Parathyroid adenoma (tissue), 2 donors: ENCODE measurements at regions not wholly inside any gene's neighbourhood (a gene's known extent, or its start where the extent isn't known, plus 50 kb on each side); places are given as distances from the start of the nearest gene placed in this dataset.

Experiments used
- H2AFZ ChIP-seq: fragments of 300-600 bp; sonication (generic); one replicate; pipeline ENCODE4 v1.7.0; 2017; ENCODE audit warnings: antibody characterized with exemption, mild to moderate bottlenecking
- H3K27ac ChIP-seq: fragments of 300-600 bp; sonication (generic); one replicate; pipeline ENCODE4 v1.7.0; 2017
- H3K27me3 ChIP-seq: fragments of 300-600 bp; sonication (generic); one replicate; pipeline ENCODE4 v1.7.0; 2017; ENCODE audit warnings: low read length; ENCODE audit not compliant: control insufficient read depth, insufficient read depth
- H3K36me3 ChIP-seq: fragments of 300-600 bp; sonication (generic); one replicate; pipeline ENCODE4 v1.7.0; 2017; ENCODE audit warnings: low read length; ENCODE audit not compliant: control insufficient read depth, insufficient read depth
- H3K4me1 ChIP-seq: fragments of 300-600 bp; sonication (generic); one replicate; pipeline ENCODE4 v1.7.0; 2017; ENCODE audit warnings: control low read depth
- H3K4me2 ChIP-seq: fragments of 300-600 bp; sonication (generic); one replicate; pipeline ENCODE4 v1.7.0; 2017; ENCODE audit warnings: low read length
- H3K4me3 ChIP-seq: fragments of 300-600 bp; sonication (generic); one replicate; pipeline ENCODE4 v1.7.0; 2017; ENCODE audit warnings: low read depth, low read length
- H3K79me2 ChIP-seq: fragments of 300-600 bp; sonication (generic); one replicate; pipeline ENCODE4 v1.7.0; 2017; ENCODE audit warnings: control low read depth
- H3K9ac ChIP-seq: fragments of 300-600 bp; sonication (generic); one replicate; pipeline ENCODE4 v1.7.0; 2017; ENCODE audit warnings: mild to moderate bottlenecking
- H3K9me3 ChIP-seq: fragments of 300-600 bp; sonication (generic); one replicate; pipeline ENCODE4 v1.7.0; 2017; ENCODE audit warnings: low read length; ENCODE audit not compliant: control insufficient read depth
- TF ChIP-seq, protein P1 (sequence below): fragments of 300-600 bp; sonication (generic); IDR thresholded peaks from one replicate; pipeline ENCODE4 v1.7.0; 2017; ENCODE audit warnings: antibody characterized with exemption, mild to moderate bottlenecking
- donor health status: primary hyperparathyroidism.

- no peak overlapping the region for H2AFZ ChIP-seq
- H3K9ac ChIP-seq = no peak overlapping the region
- no peaks in the 10 kb centered on the region for H3K79me2 ChIP-seq
- TF ChIP-seq, protein P1, sequence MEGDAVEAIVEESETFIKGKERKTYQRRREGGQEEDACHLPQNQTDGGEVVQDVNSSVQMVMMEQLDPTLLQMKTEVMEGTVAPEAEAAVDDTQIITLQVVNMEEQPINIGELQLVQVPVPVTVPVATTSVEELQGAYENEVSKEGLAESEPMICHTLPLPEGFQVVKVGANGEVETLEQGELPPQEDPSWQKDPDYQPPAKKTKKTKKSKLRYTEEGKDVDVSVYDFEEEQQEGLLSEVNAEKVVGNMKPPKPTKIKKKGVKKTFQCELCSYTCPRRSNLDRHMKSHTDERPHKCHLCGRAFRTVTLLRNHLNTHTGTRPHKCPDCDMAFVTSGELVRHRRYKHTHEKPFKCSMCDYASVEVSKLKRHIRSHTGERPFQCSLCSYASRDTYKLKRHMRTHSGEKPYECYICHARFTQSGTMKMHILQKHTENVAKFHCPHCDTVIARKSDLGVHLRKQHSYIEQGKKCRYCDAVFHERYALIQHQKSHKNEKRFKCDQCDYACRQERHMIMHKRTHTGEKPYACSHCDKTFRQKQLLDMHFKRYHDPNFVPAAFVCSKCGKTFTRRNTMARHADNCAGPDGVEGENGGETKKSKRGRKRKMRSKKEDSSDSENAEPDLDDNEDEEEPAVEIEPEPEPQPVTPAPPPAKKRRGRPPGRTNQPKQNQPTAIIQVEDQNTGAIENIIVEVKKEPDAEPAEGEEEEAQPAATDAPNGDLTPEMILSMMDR = no peak
- no peak overlapping the region for H3K4me3 ChIP-seq
- no peaks in the 10 kb centered on the region for H3K27me3 ChIP-seq
- H3K9me3 ChIP-seq = no peaks in the 10 kb centered on the region
- no peaks in the 10 kb centered on the region for H3K4me1 ChIP-seq
- H3K27ac ChIP-seq = no peak overlapping the region
- H3K36me3 ChIP-seq = no peaks in the 10 kb centered on the region
- H3K4me2 ChIP-seq = no peak overlapping the region
Observed at GRCh38 chr1:38126970-38127369, 80.4 kb upstream of the POU3F1 start.

DNA sequence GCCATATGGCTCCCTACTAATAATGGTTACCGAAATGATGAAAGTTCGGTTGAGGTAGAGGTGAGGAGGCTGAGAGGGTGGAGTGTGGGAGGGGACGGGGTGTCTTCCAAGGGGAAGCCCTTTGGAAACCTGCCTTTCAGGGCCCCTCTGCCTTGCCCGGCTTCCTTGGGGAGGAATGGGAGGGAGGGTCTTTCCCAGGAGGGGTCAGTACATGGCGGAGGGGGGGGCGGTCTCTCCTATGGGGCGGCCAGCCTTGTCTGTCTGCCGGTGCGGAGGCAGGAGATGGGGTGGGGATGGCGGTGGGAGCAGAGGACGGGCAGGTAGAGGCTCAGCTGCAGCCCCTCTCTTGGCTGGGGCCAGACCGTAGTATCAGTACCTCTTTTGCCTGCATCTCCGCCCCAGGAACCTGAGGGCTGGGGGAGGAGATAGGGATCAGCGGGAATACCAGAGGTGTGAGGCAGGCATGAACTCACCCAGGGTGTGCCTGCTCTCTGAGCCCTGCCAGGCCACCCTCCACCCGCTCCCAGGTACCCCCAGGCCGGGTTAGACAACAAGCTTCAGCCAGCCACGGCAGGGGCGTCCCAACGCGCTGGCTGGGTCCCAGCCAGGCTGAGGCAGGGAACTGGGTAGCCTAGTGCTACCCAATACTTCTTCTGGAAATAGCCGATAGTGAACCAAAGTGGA, 79.4 kb upstream of the POU3F1 start:
- Histone ChIP-seq H3K79me2 (no peaks in the 10 kb centered on the region), H2AFZ (no peak overlapping the region), H3K4me1 (no peaks in the 10 kb centered on the region), H3K4me3 (no peak overlapping the region), H3K9me3 (no peaks in the 10 kb centered on the region), H3K9ac (no peak overlapping the region), H3K36me3 (no peaks in the 10 kb centered on the region), H3K4me2 (no peak overlapping the region), H3K27me3 (no peaks in the 10 kb centered on the region), H3K27ac (no peak overlapping the region)
- TF ChIP-seq, protein P1 = no peak

DNA sequence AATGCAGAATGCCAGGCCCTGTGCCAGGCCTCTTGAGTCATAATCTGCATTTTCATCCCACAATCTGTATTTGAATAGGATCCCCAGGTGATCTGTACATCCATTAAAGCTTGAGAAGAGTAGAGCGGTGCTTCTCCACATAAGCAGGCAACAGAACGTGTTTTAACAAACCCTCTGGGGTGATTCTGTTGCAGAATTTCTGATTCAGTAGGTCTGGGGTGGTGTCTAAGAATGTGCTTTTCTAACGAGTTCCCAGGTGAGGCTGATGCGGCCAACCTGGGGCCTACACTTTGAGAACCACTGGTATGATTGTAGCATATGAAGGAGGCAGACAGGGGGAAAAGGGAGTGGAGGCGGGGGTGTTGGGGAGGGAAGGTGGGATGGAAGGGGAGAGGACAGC, 78.4 kb upstream of the POU3F1 start:
- Histone ChIP-seq H3K36me3 (no peaks in the 10 kb centered on the region), H3K79me2 (no peaks in the 10 kb centered on the region), H3K9ac (no peak overlapping the region), H2AFZ (no peak overlapping the region), H3K27ac (no peak overlapping the region), H3K9me3 (no peaks in the 10 kb centered on the region), H3K4me3 (no peak overlapping the region), H3K27me3 (no peaks in the 10 kb centered on the region), H3K4me1 (no peaks in the 10 kb centered on the region), H3K4me2 (no peak overlapping the region)
- TF ChIP-seq, protein P1 = no peak

GRCh38 chr1:38123356-38124135, 77.0 kb upstream of the POU3F1 start:
- TF ChIP-seq, protein P1 = no peak
- Histone ChIP-seq H3K27me3 (no peaks in the 10 kb centered on the region), H3K4me2 (no peak overlapping the region), H3K79me2 (no peaks in the 10 kb centered on the region), H3K27ac (no peak overlapping the region), H3K4me1 (no peaks in the 10 kb centered on the region), H3K9me3 (no peaks in the 10 kb centered on the region), H3K4me3 (no peak overlapping the region), H3K9ac (no peak overlapping the region), H3K36me3 (no peaks in the 10 kb centered on the region), H2AFZ (no peak overlapping the region)
